Iris pigment epithelial cell (primary cell): ENCODE measurements at regions not wholly inside any gene's neighbourhood (a gene's known extent, or its start where the extent isn't known, plus 50 kb on each side); places are given as distances from the start of the nearest gene placed in this dataset.

ENCODE experiments used
- DNase-seq: peaks from one replicate; pipeline ENCODE4 v3.0.0-alpha.2; 2011; ENCODE audit warnings: low read depth

GRCh38 chr20:11350126-11351005 is 567.3 kb upstream of the BTBD3 start:
- DNase-seq, result peak; percentile 89

- no peak for DNase-seq
Observed at GRCh38 chr20:11352041-11352440, 565.7 kb upstream of the BTBD3 start.

- DNase-seq, result no peak
Observed at GRCh38 chr20:11354846-11355245, 562.8 kb upstream of the BTBD3 start.

GRCh38 chr20:11355345-11355744 is 562.3 kb upstream of the BTBD3 start:
- no peak for DNase-seq

GRCh38 chr20:11356061-11356460 is 561.6 kb upstream of the BTBD3 start:
- DNase-seq, result no peak

- no peak for DNase-seq
Observed at GRCh38 chr20:11362450-11362849, 555.2 kb upstream of the BTBD3 start.

- no peak for DNase-seq
Observed at GRCh38 chr20:11364736-11365135, 553.0 kb upstream of the BTBD3 start.

- peak; percentile 73 for DNase-seq
Observed at GRCh38 chr20:11366660-11367059, 551.0 kb upstream of the BTBD3 start.

- no peak for DNase-seq
Observed at GRCh38 chr20:11368499-11368898, 549.2 kb upstream of the BTBD3 start.

GRCh38 chr20:11368965-11369711 is 548.6 kb upstream of the BTBD3 start:
- DNase-seq, result no peak

- DNase-seq, result no peak
Observed at GRCh38 chr20:11371831-11372230, 545.9 kb upstream of the BTBD3 start.

GRCh38 chr20:11372876-11373790 is 544.6 kb upstream of the BTBD3 start:
- peak; percentile 50 for DNase-seq

- peak; percentile 38 for DNase-seq
Observed at GRCh38 chr20:11375335-11375734, 542.4 kb upstream of the BTBD3 start.

GRCh38 chr20:11375966-11376365 is 541.7 kb upstream of the BTBD3 start:
- DNase-seq, result peak; percentile 71

GRCh38 chr20:11376420-11376819 is 541.3 kb upstream of the BTBD3 start:
- peak; percentile 69 for DNase-seq

- DNase-seq, result peak; percentile 91
Observed at GRCh38 chr20:11376998-11377397, 540.7 kb upstream of the BTBD3 start.

- no peak for DNase-seq
Observed at GRCh38 chr20:11377761-11378160, 539.9 kb upstream of the BTBD3 start.

- DNase-seq, result no peak
Observed at GRCh38 chr20:11378252-11378651, 539.4 kb upstream of the BTBD3 start.

GRCh38 chr20:11379257-11380011 is 538.3 kb upstream of the BTBD3 start:
- DNase-seq, result peak; percentile 28

- DNase-seq, result no peak
Observed at GRCh38 chr20:11380283-11380682, 537.4 kb upstream of the BTBD3 start.

- peak; percentile 95 for DNase-seq
Observed at GRCh38 chr20:11387189-11387754, 530.4 kb upstream of the BTBD3 start.
